Lower lobe of right lung (tissue), 2 donors: ENCODE measurements at regions not wholly inside any gene's neighbourhood (a gene's known extent, or its start where the extent isn't known, plus 50 kb on each side); places are given as distances from the start of the nearest gene placed in this dataset.

Source experiments
- ATAC-seq, 2 donors: fragments of 200-7000 bp; cut with Tn5 transposase; one replicate each; pipeline ENCODE4 v1.9.1; 2020 to 2022; ENCODE audit warnings: mild to moderate bottlenecking in 2 of 2, moderate library complexity in 2 of 2
- DNase-seq: peaks from one replicate; pipeline ENCODE4 v3.0.0-alpha.2; 2020
- H3K27ac ChIP-seq: fragments of 200-600 bp; one replicate; pipeline ENCODE4 v1.8.0; 2022
- H3K27me3 ChIP-seq: fragments of 200-600 bp; one replicate; pipeline ENCODE4 v1.8.0; 2022; ENCODE audit warnings: low read depth
- H3K36me3 ChIP-seq: fragments of 200-600 bp; one replicate; pipeline ENCODE4 v1.8.0; 2022; ENCODE audit warnings: mild to moderate bottlenecking
- H3K4me1 ChIP-seq: fragments of 200-600 bp; one replicate; pipeline ENCODE4 v1.8.0; 2022
- H3K4me3 ChIP-seq: fragments of 200-600 bp; one replicate; pipeline ENCODE4 v1.8.0; 2022; ENCODE audit warnings: mild to moderate bottlenecking
- H3K9me3 ChIP-seq: fragments of 200-600 bp; one replicate; pipeline ENCODE4 v1.8.0; 2022
- intact Hi-C: fragments of 100-400 bp; cut with DNase I; formaldehyde crosslinking; loops from one replicate; pipeline ENCODE4 v1.11.0; 2022
- TF ChIP-seq, protein P1 (sequence below): fragments of 200-600 bp; IDR thresholded peaks from one replicate; pipeline ENCODE4 v1.8.0; 2022; ENCODE audit warnings: antibody characterized with exemption, mild to moderate bottlenecking
- donor health status: DM: no; HTN: yes; CAD: no; lungs with severe emphysema.

DNA sequence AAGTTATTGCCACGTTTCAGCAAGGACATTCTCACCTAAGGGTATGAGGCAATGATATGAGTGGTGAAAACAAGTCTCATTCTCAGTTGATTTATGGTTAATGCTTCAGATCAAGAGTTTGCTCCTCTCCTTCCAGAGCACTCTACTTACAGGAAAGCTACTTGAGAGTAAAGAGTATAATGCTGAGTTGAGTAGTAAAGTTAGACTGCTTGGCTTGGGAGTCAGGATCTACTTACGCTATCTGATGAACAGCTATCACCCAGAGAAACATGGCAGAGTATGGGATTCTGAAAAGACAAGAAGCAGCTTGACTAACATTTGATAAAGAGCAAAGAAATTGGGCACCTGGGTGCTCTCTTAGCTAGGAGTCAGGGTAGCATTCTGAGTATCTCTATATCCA, 211.8 kb downstream of the GLUD2 start:
- DNase-seq (no peak), ATAC-seq (no peak)
- Histone ChIP-seq H3K27ac (no peak overlapping the region), H3K4me3 (no peak overlapping the region), H3K9me3 (no peaks in the 10 kb centered on the region), H3K4me1 (no peaks in the 10 kb centered on the region), H3K36me3 (no peaks in the 10 kb centered on the region), H3K27me3 (no peaks in the 10 kb centered on the region)
- TF ChIP-seq, protein P1, sequence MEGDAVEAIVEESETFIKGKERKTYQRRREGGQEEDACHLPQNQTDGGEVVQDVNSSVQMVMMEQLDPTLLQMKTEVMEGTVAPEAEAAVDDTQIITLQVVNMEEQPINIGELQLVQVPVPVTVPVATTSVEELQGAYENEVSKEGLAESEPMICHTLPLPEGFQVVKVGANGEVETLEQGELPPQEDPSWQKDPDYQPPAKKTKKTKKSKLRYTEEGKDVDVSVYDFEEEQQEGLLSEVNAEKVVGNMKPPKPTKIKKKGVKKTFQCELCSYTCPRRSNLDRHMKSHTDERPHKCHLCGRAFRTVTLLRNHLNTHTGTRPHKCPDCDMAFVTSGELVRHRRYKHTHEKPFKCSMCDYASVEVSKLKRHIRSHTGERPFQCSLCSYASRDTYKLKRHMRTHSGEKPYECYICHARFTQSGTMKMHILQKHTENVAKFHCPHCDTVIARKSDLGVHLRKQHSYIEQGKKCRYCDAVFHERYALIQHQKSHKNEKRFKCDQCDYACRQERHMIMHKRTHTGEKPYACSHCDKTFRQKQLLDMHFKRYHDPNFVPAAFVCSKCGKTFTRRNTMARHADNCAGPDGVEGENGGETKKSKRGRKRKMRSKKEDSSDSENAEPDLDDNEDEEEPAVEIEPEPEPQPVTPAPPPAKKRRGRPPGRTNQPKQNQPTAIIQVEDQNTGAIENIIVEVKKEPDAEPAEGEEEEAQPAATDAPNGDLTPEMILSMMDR = no peak
- intact Hi-C loops = no loop called here

DNA sequence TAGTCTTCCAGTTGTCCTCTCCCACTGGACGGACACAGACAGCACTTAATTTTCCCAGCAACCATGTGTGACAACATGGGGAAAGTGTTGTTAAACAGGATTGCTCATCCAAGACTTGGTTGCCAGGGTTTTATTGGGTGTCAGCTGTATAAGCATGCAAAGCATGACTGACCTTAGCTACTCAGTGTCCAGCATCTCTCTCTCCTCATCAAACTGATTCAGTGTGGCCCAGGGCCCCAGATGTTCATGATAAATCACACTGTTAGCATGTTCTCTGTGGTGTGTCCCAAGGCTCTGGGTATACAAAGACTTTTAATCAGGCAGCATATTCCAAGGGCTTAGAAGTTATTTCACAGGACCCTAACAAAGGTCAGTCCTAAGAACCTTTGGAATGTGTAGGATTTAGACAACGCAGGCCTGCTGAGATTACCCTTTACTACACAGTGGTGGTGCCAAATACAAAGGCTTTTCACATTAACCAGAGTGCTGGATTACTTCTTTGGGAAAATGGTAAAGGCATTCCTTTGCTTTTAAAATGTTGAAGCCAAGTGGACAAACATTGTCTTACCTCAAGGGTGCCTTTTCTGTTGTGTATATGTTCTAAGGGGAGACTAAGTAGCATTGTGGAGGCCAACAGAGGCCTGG, 213.3 kb downstream of the GLUD2 start:
- Histone ChIP-seq H3K27me3 (no peaks in the 10 kb centered on the region), H3K9me3 (no peaks in the 10 kb centered on the region), H3K36me3 (no peaks in the 10 kb centered on the region), H3K4me3 (no peak overlapping the region), H3K27ac (no peak overlapping the region), H3K4me1 (no peaks in the 10 kb centered on the region)
- no peak for ATAC-seq
- intact Hi-C loops = no loop called here
- TF ChIP-seq, protein P1 = no peak
- DNase-seq = no peak

DNA sequence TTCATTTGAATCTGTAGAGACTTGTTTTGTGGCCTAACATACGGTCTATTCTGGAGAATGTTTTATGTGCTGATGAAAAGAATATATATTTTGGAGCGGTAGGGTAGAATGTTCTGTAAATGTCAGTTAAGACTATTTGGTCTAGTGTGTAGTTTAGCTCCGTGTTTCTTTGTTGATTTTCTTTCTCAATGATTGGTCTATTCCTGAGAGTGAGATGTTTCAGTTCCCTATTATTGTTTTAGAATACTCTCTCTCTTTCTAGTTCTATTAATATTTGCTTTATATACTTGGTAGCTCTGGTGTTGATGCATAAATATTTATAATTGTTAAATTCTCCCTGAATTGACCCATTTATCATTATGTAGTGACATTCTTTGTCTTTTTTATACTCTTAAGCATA, 236.5 kb downstream of the GLUD2 start:
- TF ChIP-seq, protein P1 = no peak
- no peak overlapping the region for H3K4me3 ChIP-seq
- H3K36me3 ChIP-seq = no peaks in the 10 kb centered on the region
- H3K27me3 ChIP-seq = no peaks in the 10 kb centered on the region
- ATAC-seq (no peak), DNase-seq (no peak)
- H3K9me3 ChIP-seq = no peaks in the 10 kb centered on the region
- intact Hi-C loops = no loop called here
- no peak overlapping the region for H3K27ac ChIP-seq
- H3K4me1 ChIP-seq = no peaks in the 10 kb centered on the region

DNA sequence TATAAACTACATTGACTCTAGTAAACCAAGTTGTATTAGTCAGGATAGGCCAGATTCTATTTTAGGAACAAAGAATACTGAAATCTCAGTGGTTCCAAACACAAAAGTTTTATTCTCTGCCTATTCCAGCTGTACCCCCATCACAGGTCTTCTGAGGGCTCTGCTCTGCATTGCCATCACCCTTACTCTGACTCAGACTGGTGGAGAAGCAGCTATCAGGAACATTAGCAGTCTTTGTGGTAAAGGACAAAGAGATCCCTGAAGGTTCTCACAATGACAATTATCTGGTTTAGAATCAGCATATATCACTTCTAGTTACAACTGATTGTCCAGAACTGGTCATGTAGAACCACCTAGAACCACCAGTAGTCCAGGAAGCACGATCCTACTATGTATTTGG, 251.1 kb downstream of the GLUD2 start:
- intact Hi-C loops = no loop called here
- TF ChIP-seq, protein P1 = no peak
- no peaks in the 10 kb centered on the region for H3K4me1 ChIP-seq

DNA sequence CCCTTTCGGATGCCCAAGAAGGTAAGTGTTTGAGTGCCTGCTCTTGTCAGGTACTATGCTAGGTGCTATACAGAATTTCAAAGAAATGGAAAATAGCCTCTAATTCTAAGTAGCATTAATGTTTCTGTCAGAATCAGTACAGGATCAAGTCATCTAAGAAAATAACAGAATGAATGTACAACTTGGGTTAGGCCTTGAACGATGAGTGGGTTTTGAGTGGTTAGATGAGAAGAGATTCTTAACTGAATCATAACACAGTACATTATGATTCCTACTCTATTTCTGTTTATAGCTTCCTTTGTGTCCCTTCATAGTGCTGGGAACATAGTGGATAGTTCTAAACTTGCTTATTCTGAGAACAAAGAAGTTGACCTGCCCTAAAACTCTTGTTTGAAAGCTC, 253.9 kb downstream of the GLUD2 start:
- no peak overlapping the region for H3K27ac ChIP-seq
- no peaks in the 10 kb centered on the region for H3K9me3 ChIP-seq
- no peaks in the 10 kb centered on the region for H3K4me1 ChIP-seq
- H3K36me3 ChIP-seq = no peaks in the 10 kb centered on the region
- no peak for DNase-seq
- TF ChIP-seq, protein P1 = no peak
- no peaks in the 10 kb centered on the region for H3K27me3 ChIP-seq
- ATAC-seq = no peak
- H3K4me3 ChIP-seq = no peak overlapping the region
- intact Hi-C loops = no loop called here

More for the DNA sequence above, 251.1 kb downstream of the GLUD2 start:
- H3K27ac ChIP-seq = no peak overlapping the region
- H3K36me3 ChIP-seq = no peaks in the 10 kb centered on the region
- H3K4me3 ChIP-seq = no peak overlapping the region
- DNase-seq = no peak
- no peaks in the 10 kb centered on the region for H3K9me3 ChIP-seq
- H3K27me3 ChIP-seq = no peaks in the 10 kb centered on the region
- ATAC-seq = no peak
